ENCODE measurements at regions not wholly inside any gene's neighbourhood (a gene's known extent, or its start where the extent isn't known, plus 50 kb on each side); places are given as distances from the start of the nearest gene placed in this dataset.

DNA sequence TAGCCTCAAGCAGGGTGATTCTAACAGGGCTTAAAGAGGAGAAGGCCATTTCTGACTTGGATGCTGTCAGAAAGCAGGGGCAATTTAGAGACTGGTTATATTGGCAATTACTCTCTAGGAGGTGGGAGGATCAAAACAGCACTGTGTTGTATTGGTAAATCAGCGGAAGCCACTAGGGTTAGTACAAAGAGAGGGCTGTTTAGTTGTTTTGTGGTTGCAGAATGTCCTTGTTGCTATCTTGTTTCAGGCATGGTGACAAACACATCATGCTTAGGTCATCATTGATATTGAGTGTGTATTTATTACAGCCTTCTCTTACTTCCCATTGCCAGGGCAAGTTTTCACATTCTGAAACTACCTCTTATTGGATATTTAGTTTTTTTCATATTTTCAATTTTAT lies 165.3 kb downstream of the TAF11L14 start:
- no peaks in the 10 kb centered on the region for H3K27me3 Mint-ChIP-seq (ENCODE audit: insufficient read depth, unreplicated experiment)
- no peak overlapping the region for H3K27ac Mint-ChIP-seq (ENCODE audit: unreplicated experiment)
- POLR2A ChIA-PET: no interaction called here
- CTCF ChIA-PET: no interaction called here
- intact Hi-C loops (cut with micrococcal nuclease; ENCODE audit: unreplicated experiment): no loop called here
- DNase-seq: no peak
- no peaks in the 10 kb centered on the region for H3K9me3 ChIP-seq
- H3K9me3 Mint-ChIP-seq (ENCODE audit: unreplicated experiment): no peaks in the 10 kb centered on the region
- no TSS peak for BruUV-seq (replicated peaks)
- no peaks in the 10 kb centered on the region for H3K4me1 Mint-ChIP-seq (ENCODE audit: low read depth, unreplicated experiment)
- no peaks in the 10 kb centered on the region for H3K36me3 Mint-ChIP-seq (ENCODE audit: insufficient read depth, unreplicated experiment)
- H3K4me3 ChIP-seq (ENCODE audit: low read depth, low read length): no peak overlapping the region
- H3K36me3 ChIP-seq (ENCODE audit: control insufficient read depth, insufficient read depth, low read length): no peaks in the 10 kb centered on the region
- TF ChIP-seq, protein P1, sequence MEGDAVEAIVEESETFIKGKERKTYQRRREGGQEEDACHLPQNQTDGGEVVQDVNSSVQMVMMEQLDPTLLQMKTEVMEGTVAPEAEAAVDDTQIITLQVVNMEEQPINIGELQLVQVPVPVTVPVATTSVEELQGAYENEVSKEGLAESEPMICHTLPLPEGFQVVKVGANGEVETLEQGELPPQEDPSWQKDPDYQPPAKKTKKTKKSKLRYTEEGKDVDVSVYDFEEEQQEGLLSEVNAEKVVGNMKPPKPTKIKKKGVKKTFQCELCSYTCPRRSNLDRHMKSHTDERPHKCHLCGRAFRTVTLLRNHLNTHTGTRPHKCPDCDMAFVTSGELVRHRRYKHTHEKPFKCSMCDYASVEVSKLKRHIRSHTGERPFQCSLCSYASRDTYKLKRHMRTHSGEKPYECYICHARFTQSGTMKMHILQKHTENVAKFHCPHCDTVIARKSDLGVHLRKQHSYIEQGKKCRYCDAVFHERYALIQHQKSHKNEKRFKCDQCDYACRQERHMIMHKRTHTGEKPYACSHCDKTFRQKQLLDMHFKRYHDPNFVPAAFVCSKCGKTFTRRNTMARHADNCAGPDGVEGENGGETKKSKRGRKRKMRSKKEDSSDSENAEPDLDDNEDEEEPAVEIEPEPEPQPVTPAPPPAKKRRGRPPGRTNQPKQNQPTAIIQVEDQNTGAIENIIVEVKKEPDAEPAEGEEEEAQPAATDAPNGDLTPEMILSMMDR (IDR thresholded peaks at IDR 0.05; ENCODE audit: insufficient read depth in 1 of 2, low read depth in 1 of 2, low read length in 1 of 2, severe bottlenecking in 1 of 2, unreplicated experiment in 1 of 2): no peak
- H3K4me1 ChIP-seq: no peaks in the 10 kb centered on the region
- no peaks in the 10 kb centered on the region for H3K27me3 ChIP-seq (replicated peaks; ENCODE audit: control insufficient read depth, insufficient read depth, low read length)
- H3K4me3 Mint-ChIP-seq (ENCODE audit: unreplicated experiment): no peak overlapping the region

DNA sequence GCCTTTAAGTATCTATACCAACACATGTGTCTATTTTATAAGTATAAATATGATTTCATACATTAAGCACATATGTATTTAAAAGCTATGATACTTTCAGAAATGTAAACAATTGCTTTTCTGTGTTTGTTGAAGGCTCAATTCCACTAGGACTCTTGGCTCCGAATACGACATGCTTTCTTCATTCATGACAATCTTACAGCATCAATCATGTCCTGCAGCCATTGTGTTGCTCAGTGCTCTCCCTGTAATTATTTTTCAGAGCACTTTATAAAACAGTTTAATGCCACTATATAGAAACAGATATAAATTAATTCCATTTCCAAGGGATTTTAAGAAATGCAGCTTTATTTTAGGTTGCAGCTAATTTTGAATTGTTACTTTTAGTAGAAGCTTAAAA lies 167.3 kb downstream of the TAF11L14 start:
- Histone ChIP-seq H3K4me3 (ENCODE audit: low read depth, low read length) (no peak overlapping the region), H3K36me3 (ENCODE audit: control insufficient read depth, insufficient read depth, low read length) (no peaks in the 10 kb centered on the region), H3K9me3 (no peaks in the 10 kb centered on the region), H3K4me1 (no peaks in the 10 kb centered on the region), H3K27me3 (replicated peaks; ENCODE audit: control insufficient read depth, insufficient read depth, low read length) (no peaks in the 10 kb centered on the region)
- no TSS peak for BruUV-seq (replicated peaks)
- Mint-ChIP-seq H3K27me3 (ENCODE audit: insufficient read depth, unreplicated experiment) (peaks cover 4% of the 10 kb centered on the region), H3K27ac (ENCODE audit: unreplicated experiment) (no peak overlapping the region), H3K4me1 (ENCODE audit: low read depth, unreplicated experiment) (no peaks in the 10 kb centered on the region), H3K9me3 (ENCODE audit: unreplicated experiment) (no peaks in the 10 kb centered on the region), H3K4me3 (ENCODE audit: unreplicated experiment) (no peak overlapping the region), H3K36me3 (ENCODE audit: insufficient read depth, unreplicated experiment) (no peaks in the 10 kb centered on the region)
- DNase-seq: no peak
- intact Hi-C loops (cut with micrococcal nuclease; ENCODE audit: unreplicated experiment): no loop called here
- ChIA-PET POLR2A (no interaction called here), CTCF (no interaction called here)
- TF ChIP-seq, protein P1 (IDR thresholded peaks at IDR 0.05; ENCODE audit: insufficient read depth in 1 of 2, low read depth in 1 of 2, low read length in 1 of 2, severe bottlenecking in 1 of 2, unreplicated experiment in 1 of 2): no peak

- Histone ChIP-seq H3K27me3 (replicated peaks; ENCODE audit: control insufficient read depth, insufficient read depth, low read length) (no peaks in the 10 kb centered on the region), H3K4me1 (no peaks in the 10 kb centered on the region), H3K4me3 (ENCODE audit: low read depth, low read length) (no peak overlapping the region), H3K36me3 (ENCODE audit: control insufficient read depth, insufficient read depth, low read length) (no peaks in the 10 kb centered on the region), H3K9me3 (no peaks in the 10 kb centered on the region)
- POLR2A ChIA-PET: no interaction called here
- Mint-ChIP-seq H3K36me3 (ENCODE audit: insufficient read depth, unreplicated experiment) (no peaks in the 10 kb centered on the region), H3K27ac (ENCODE audit: unreplicated experiment) (no peak overlapping the region), H3K27me3 (ENCODE audit: insufficient read depth, unreplicated experiment) (peaks cover 7% of the 10 kb centered on the region), H3K4me3 (ENCODE audit: unreplicated experiment) (no peak overlapping the region), H3K9me3 (ENCODE audit: unreplicated experiment) (no peaks in the 10 kb centered on the region), H3K4me1 (ENCODE audit: low read depth, unreplicated experiment) (no peaks in the 10 kb centered on the region)
- CTCF ChIA-PET: no interaction called here
- no TSS peak for BruUV-seq (replicated peaks)
- TF ChIP-seq, protein P1 (IDR thresholded peaks at IDR 0.05; ENCODE audit: insufficient read depth in 1 of 2, low read depth in 1 of 2, low read length in 1 of 2, severe bottlenecking in 1 of 2, unreplicated experiment in 1 of 2): no peak
- intact Hi-C loops (cut with micrococcal nuclease; ENCODE audit: unreplicated experiment): no loop called here
- DNase-seq: no peak
Measured at GRCh38 chr5:17802256-17802655, 168.0 kb downstream of the TAF11L14 start.
